T-helper 9 cell (primary cell): ENCODE measurements at regions not wholly inside any gene's neighbourhood (a gene's known extent, or its start where the extent isn't known, plus 50 kb on each side); places are given as distances from the start of the nearest gene placed in this dataset.

Experiments
- DNase-seq: peaks from one replicate; pipeline ENCODE4 v3.0.0-alpha.2; 2020

GRCh38 chr2:145846982-145847381 lies 1327.1 kb upstream of the ZEB2 start:
- DNase-seq: no peak

GRCh38 chr2:145845923-145846322 lies 1326.0 kb upstream of the ZEB2 start:
- DNase-seq: no peak

DNA sequence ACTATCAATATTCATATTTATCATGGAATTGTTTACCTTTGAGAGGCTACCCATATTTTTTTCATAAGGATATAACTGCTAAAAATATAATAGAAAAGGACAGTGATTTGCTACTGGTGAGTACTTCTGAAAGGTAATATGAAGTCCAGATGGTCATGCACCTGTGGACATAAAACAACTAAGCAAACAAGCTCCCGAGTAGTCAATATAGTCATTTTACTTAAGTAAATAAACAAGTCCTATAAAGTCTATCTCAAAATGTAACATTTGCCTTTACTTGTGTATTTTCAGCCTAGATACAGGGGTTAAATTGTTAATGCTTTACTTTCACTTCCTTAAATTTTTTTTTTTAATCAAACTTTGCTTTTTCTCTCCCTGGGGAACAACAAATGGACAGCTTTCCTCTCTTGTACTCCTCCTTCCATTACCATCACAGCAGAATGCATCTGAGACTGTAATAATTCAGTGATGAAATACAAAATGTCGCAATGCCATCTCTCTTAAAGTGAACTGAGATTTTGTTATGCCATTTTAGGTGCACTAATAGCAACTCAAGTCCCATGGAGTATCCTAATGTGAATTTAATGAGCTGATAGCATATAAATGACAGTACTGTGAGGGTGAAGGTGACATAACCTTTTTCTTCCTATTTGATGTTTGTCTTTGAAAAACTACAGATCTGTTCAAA lies 1325.4 kb upstream of the ZEB2 start:
- DNase-seq: no peak

DNA sequence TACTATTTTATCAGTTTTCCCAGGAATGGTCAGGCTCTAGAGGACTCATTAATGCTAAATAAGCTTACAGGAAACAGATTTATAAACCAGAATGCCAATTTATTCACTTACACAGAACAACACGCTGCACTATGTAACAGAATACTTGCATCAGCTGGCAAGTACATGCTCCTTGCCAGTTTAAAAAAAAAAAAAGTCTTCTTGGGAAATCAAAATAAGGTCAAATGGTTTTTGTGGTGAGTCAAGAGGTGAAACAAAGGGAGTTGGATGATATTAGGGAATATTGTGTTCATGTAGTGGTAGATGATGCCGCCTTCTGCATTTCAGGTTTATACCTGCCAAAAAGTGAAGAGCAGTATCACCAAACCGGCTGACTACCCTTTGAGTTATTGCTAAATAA lies 1322.1 kb upstream of the ZEB2 start:
- no peak for DNase-seq

GRCh38 chr2:145836986-145837385 lies 1317.1 kb upstream of the ZEB2 start:
- DNase-seq: no peak

GRCh38 chr2:145835665-145836064 lies 1315.7 kb upstream of the ZEB2 start:
- DNase-seq: no peak

DNA sequence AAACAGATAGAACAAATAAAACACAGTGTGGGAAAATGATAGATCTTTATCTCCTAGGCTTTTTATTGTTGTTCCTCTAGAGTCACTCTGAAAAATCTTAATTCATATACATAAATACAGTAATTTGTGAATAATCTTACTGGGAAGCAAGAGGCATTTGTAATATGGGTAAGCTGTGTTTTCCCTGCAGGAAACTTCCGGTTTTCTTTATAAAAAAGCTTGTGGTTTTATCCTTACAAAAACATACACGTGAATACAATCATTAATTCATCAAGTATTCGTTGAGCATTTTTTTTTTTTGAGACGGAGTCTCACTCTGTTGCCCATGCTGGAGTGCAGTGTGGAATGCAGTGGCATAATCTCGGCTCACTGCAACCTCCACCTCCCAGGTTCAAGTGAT lies 1312.8 kb upstream of the ZEB2 start:
- DNase-seq: no peak

- no peak for DNase-seq
These were observed 1310.0 kb upstream of the ZEB2 start for GRCh38 chr2:145829931-145830330.

GRCh38 chr2:145827235-145827634 lies 1307.3 kb upstream of the ZEB2 start:
- DNase-seq: no peak

GRCh38 chr2:145824384-145824783 lies 1304.5 kb upstream of the ZEB2 start:
- no peak for DNase-seq

DNA sequence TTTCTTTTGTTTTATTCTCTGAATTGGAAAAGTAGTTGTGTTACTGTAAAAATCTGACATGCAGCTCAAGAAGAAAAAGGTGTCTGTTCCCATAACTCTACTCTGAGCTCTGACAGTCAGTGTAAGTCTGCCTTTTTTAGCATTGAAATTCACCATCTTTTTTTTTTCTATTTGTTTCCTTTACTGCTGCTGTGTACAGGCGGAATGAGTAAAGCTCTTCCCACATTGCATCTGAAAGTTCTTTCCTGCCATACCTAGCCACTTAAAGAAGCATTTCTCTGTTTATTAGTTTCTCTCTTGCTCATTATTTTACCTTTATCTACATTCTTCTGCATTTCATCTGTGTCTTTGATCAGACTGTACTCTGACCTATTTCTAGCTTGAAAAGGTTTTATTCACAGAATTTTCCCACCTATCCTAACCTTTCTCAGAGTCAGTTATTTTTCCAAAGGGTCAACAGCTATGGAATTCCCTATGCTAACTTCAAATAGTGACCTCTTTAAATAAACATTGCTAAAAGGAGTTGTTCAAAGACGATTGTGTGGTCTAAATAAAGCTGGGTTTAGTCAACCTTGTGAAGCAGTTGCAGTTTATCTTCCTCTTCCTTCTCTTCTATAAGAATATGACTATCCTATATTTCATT lies 1303.1 kb upstream of the ZEB2 start:
- no peak for DNase-seq

- DNase-seq: no peak
These were observed 1300.7 kb upstream of the ZEB2 start for GRCh38 chr2:145820651-145821050.

DNA sequence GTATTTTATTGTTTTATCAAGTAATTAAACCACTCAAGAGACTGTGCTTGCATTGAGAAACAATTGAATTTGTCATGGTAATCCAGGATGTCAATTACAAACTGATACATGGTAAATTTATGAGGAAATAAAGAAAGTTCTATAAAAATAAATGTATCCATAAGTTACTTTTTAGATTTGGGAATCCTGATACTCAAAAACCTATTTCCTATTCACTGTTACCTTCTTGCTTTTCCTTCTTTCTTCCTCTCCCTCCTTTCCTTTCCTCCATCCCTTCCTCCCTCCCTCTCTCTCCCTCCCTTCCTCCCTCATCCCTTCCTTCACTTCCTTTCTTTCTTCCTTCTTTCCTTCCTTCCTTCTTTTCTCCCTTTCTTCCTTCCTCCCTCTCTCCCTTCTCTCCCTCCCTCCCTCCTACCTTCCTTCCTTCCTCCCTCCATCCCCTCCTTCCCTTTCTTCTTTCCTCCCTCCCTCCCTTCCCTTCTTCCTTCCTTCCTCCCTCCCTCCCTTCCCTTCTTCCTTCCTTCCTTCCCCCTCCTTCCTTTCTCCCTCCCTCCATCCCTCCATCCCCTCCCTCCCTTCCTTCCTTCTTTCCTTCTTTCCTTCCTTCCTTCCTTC lies 1299.1 kb upstream of the ZEB2 start:
- no peak for DNase-seq

GRCh38 chr2:145815933-145816332 lies 1296.0 kb upstream of the ZEB2 start:
- DNase-seq: no peak

- DNase-seq: no peak
These were observed 1293.6 kb upstream of the ZEB2 start for GRCh38 chr2:145813481-145813880.

DNA sequence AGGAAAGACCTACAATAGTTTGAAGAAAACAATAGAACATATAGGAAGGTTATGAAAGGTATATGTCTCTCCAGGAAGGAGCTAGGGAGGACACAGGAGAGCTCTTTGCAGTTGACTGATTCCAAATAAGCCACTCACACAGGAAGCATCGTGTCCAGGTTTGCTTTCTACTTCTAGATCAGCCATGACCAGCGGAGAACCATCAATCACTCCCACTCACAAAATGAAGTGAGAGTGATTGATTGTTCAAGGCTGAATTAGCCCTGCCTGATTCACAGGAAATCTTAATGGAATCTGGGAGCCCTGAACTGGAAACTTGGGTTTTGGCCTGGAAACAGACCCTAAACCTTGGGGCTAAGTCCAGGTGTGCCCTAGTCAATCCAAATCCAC lies 1292.2 kb upstream of the ZEB2 start:
- DNase-seq: no peak

DNA sequence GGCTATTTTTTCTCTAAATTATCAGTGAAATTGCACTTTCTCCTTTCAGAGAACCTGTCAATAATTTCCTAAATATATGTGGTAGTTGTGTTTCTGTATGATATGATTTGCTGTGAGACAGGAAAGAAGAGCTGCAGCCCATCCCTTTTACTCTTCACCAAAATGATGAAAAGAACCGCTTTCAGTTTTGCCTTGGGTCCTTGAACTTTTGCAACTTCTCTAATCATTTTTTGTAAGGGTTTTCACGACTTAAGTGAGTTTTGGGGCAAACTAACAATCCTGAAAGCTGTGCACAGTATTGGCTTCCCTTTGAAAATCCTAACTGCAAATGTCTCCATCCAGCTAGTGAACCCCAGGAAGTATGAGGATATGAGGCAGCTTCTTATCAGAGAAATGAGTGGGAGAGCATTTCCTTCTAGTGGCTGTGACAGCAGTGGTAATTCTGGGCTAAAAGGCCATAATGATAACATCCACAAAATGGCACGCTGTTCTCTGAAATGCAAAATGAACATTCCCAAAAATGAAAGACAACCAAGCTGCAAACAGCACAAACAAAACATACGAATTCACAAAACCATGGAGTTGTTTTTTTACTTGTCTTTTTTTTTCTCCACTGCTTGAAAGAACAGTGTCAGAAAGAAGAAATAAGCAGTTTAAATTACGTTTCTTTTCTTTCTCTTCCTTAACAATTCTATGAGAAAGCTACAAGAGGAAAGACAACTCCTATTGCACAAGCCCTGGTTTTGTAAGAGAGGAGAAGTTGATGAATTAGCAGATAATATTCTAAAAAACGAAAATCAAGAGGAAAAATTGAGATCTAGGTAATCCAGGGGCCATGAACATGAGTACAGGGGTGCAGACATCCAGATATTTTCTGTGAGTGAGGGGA lies 1291.6 kb upstream of the ZEB2 start:
- DNase-seq: no peak

DNA sequence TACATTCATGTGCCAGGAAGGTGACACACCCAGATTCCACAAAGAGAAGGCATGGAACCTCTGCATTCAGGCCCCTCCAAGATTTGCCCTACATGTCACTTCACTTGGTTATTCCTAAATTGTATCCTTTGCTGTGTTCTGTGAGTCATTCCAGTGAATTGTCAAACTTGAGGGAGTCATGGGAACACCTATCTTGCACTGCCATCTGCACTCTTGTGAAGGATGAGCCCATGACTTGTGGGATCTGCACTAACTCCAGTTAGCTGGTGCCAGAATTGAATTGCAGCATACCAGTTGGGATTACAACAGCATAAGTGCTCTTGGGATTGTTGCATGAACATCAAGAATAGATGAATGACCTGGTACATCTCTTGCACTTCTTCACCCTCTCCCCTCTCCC lies 1288.0 kb upstream of the ZEB2 start:
- no peak for DNase-seq

DNA sequence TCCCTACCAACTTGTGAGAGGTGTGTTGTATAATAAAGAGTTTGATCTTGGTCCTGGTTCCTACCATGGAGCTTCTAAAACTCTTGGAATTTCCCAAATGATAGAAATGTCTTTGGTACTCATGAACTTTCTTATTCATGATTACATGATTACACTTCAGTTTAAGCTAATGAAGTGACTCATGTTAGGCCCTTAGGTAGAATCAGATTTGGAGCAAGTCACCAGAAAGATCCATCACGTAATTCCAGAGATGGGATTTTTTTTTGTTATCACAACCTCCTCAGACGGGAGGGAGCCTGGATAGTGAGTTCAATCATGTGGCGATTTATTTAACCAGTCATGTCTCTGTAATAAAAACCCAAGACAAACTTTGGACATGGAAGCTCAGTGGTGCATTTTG lies 1287.6 kb upstream of the ZEB2 start:
- DNase-seq: no peak

- no peak for DNase-seq
These were observed 1286.6 kb upstream of the ZEB2 start for GRCh38 chr2:145806546-145806945.

DNA sequence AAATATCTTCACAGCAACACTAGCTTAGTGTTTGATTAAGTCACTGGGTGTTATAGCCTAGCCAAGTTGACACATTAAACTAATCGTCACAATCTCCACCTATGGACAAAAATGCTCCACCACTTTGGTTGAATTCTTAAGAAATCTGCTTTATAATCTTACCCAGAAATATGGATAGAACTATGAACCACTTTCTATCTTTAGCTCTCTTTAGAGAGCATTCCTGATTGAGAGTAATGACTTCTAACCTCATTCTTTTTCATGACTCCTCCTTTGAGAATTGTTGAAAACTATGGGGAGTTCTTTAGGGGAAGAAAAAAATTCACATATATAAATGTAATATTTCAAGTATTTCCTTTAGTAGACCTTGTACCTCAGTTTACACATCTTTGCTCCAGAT lies 1282.2 kb upstream of the ZEB2 start:
- no peak for DNase-seq

DNA sequence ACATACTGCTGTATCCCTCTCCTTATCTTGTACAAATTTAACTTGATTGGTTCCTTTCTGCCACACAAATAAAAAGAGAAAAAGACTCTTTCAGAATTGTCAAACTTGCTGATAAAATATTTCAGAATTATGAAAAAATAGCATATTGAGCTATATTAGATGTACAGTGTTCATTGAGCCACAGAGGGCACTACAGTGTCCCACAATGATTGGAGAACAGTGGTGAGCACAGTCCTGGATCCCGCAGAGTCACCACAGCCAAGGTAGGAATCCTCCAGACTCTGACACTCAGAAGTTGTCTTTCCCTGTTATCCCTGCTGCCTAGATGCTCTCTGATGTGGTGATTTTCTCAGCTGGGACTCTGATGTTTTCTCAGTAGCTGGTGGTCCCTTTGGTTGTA lies 1281.3 kb upstream of the ZEB2 start:
- DNase-seq: no peak
